NT2/D1 (cell line): ENCODE measurements at regions not wholly inside any gene's neighbourhood (a gene's known extent, or its start where the extent isn't known, plus 50 kb on each side); places are given as distances from the start of the nearest gene placed in this dataset.

Experiments
- DNase-seq: peaks from one replicate; pipeline ENCODE4 v3.0.0-alpha.2; 2011; ENCODE audit warnings: low read depth, low spot score
- H3K27me3 ChIP-seq: 2 replicates; pipeline ENCODE4 v1.6.0; 2011; ENCODE audit warnings: mild to moderate bottlenecking; ENCODE audit not compliant: insufficient read length, insufficient read depth
- H3K36me3 ChIP-seq: 2 replicates; pipeline ENCODE4 v1.6.1; 2011; ENCODE audit warnings: mild to moderate bottlenecking, low read length, mixed read lengths; ENCODE audit not compliant: insufficient read depth, insufficient read length
- H3K4me1 ChIP-seq: 2 replicates; pipeline ENCODE4 v1.5.1; 2011; ENCODE audit not compliant: insufficient read depth, insufficient read length
- H3K4me3 ChIP-seq: 2 replicates; pipeline ENCODE4 v1.5.1; 2011; ENCODE audit warnings: low read depth; ENCODE audit not compliant: insufficient read length
- H3K9ac ChIP-seq: 2 replicates; pipeline ENCODE4 v1.6.0; 2011; ENCODE audit warnings: low read depth; ENCODE audit not compliant: insufficient read length
- H3K9me3 ChIP-seq: 2 replicates; pipeline ENCODE4 v1.5.1; 2011; ENCODE audit warnings: mild to moderate bottlenecking, low read length; ENCODE audit not compliant: insufficient read depth
- SUZ12 ChIP-seq: IDR thresholded peaks from 2 replicates; pipeline ENCODE4 v1.6.1; 2011; ENCODE audit not compliant: insufficient read length, insufficient read depth; ENCODE audit errors: extremely low read depth
- YY1 ChIP-seq: IDR thresholded peaks from 2 replicates; pipeline ENCODE4 v1.6.1; 2011; ENCODE audit not compliant: insufficient read length, insufficient read depth
- ZNF274 ChIP-seq: IDR thresholded peaks from 2 replicates; pipeline ENCODE4 v1.6.1; 2011; ENCODE audit warnings: mild to moderate bottlenecking, low read depth, low read length

DNA sequence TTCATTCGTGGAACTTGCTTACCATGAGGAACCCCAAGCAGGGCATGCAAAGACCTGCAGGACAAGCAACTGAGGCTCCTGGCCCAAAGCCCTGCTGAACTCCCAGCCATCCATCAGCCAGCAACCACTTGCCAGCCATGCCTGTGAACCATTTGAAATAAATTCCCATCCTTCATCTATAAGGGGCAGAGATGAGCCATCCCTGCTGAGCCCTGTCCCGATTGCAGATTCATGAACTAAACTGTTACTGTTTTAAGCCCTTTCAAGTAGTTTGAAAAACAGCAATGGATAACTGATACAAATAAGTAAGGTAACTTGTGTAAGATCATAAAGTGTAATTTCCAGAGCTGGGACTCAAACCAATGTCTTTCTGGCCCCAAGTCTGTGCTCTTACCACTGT is 114.4 kb upstream of the WSCD1 start:
- Histone ChIP-seq H3K9ac (no peak overlapping the region), H3K36me3 (no peaks in the 10 kb centered on the region), H3K9me3 (peaks cover 11% of the 10 kb centered on the region; the same call in 1 of the 2 replicates), H3K27me3 (no peaks in the 10 kb centered on the region), H3K4me3 (no peak overlapping the region), H3K4me1 (no peaks in the 10 kb centered on the region)
- DNase-seq, result no peak
- no peak for TF ChIP-seq YY1
- no peak for TF ChIP-seq ZNF274
- no peak for TF ChIP-seq SUZ12

DNA sequence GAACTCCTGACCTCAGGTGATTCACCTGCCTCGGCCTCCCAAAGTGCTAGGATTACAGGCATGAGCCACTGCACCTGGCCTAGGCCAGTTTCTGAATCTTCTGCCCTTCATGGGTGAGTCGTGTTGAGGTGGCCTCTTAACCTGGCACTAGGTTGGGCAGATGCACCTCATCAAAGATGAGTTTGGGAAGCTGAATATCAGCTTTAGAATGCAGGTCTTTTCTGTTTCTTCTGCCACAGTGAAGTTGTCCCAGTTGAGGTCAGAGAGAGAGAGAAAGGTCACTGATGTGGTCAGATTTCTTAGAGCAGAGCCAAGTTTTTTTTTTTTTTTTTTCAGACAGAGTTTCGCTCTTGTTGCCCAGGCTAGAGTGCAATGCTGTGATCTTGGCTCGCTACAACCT is 111.3 kb upstream of the WSCD1 start:
- Histone ChIP-seq H3K9me3 (peaks cover 11% of the 10 kb centered on the region; the same call in 1 of the 2 replicates), H3K9ac (no peak overlapping the region), H3K36me3 (no peaks in the 10 kb centered on the region), H3K4me3 (no peak overlapping the region), H3K27me3 (no peaks in the 10 kb centered on the region), H3K4me1 (no peaks in the 10 kb centered on the region)
- no peak for DNase-seq
- TF ChIP-seq SUZ12, result no peak
- no peak for TF ChIP-seq YY1
- no peak for TF ChIP-seq ZNF274

DNA sequence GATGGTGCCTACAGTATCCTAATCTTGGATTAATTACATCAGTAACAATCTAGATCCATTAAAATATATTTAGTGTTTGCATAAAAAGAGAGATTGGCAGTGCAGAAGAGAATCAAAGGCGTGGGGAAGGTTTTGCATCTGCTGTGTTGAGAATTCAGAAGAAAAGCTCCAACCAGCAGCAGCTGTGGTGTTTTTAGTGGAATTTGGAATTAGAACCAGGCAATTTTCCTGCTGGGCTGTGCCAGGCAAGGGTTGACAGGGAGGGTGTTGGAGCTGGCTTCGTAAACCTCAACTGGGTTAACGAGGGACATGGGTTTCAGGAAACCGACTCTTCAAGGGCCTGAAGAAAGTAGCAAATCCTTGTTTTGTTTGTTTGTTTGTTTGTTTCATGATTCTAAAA is 107.8 kb upstream of the WSCD1 start:
- no peaks in the 10 kb centered on the region for H3K36me3 ChIP-seq
- TF ChIP-seq YY1 (no peak), ZNF274 (no peak), SUZ12 (no peak)
- H3K4me1 ChIP-seq, result no peaks in the 10 kb centered on the region
- no peak for DNase-seq
- H3K9ac ChIP-seq, result no peak overlapping the region
- no peaks in the 10 kb centered on the region; the same call in 1 of the 2 replicates for H3K9me3 ChIP-seq
- H3K27me3 ChIP-seq, result no peaks in the 10 kb centered on the region
- no peak overlapping the region for H3K4me3 ChIP-seq

DNA sequence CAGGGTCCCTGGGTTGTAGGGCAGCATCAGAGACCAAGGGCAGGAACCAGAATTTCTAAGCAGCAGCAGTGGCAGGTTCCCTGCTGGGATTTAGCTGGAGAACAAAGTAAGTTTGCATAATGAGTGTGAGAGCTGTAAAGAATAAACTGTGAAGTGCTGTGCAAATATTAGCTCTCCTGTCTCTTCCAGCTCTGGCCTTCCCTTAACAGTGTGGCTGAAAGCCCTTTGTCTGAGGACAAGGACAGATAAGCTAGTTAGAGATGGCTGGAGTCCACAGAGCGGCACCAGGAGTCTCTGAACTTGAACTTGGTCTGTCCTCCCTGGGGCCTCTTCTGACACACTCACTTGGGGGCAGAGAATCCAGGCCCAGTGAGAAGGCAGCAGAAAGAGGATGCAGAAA is 98.2 kb upstream of the WSCD1 start:
- no peak overlapping the region for H3K4me3 ChIP-seq
- H3K36me3 ChIP-seq, result no peaks in the 10 kb centered on the region
- no peak for TF ChIP-seq SUZ12
- no peak for TF ChIP-seq YY1
- no peak for TF ChIP-seq ZNF274
- H3K9ac ChIP-seq, result peak overlapping the region; percentile 36
- H3K4me1 ChIP-seq, result no peaks in the 10 kb centered on the region
- DNase-seq, result no peak
- H3K9me3 ChIP-seq, result peaks cover 13% of the 10 kb centered on the region
- no peaks in the 10 kb centered on the region for H3K27me3 ChIP-seq

DNA sequence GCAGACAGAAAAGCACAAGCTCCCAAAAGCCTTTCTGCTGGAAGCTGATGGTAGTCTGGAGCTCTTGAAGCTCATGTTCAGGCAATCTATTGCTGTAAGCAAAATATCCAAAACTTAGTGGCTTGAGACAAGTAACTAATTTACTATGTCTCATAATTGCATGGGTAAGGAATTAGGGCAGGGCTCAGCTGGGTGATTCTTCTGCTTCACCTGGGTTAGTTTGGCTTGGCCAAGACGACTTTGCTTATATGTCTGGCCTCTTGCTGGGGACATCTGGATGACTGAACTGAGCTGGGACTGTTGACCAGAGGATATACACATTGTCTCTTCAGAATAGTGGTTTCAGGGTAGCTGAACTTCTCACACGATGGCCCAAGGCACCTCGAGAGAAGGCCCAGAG is 96.8 kb upstream of the WSCD1 start:
- Histone ChIP-seq H3K36me3 (no peaks in the 10 kb centered on the region), H3K4me1 (no peaks in the 10 kb centered on the region), H3K4me3 (no peak overlapping the region), H3K9me3 (peaks cover 13% of the 10 kb centered on the region), H3K27me3 (no peaks in the 10 kb centered on the region), H3K9ac (no peak overlapping the region)
- no peak for DNase-seq
- TF ChIP-seq SUZ12 (no peak), YY1 (no peak), ZNF274 (no peak)

DNA sequence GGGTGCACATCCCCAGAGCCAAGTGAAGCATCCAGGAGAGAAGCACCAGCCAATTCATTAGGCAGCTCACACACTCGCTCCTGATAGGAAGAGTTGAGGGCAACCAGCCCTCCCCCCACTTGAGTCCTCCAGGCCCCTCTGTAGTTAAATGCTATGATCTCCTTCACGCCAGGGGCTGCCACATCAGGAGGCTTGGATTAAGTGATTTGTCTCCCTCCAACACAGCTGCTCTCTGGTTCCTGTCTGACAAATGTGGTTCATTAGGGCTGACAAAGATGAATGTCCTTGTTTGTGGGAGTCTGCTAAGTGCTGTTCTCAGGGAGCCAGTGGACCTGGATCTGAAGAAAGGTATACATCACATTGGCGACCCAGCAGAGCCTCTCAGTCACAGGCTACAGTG is 94.5 kb upstream of the WSCD1 start:
- no peak overlapping the region for H3K4me3 ChIP-seq
- H3K4me1 ChIP-seq, result no peaks in the 10 kb centered on the region
- H3K9me3 ChIP-seq, result peaks cover 13% of the 10 kb centered on the region
- TF ChIP-seq YY1 (no peak), ZNF274 (no peak), SUZ12 (no peak)
- no peaks in the 10 kb centered on the region for H3K36me3 ChIP-seq
- H3K27me3 ChIP-seq, result no peaks in the 10 kb centered on the region
- no peak overlapping the region for H3K9ac ChIP-seq
- no peak for DNase-seq

DNA sequence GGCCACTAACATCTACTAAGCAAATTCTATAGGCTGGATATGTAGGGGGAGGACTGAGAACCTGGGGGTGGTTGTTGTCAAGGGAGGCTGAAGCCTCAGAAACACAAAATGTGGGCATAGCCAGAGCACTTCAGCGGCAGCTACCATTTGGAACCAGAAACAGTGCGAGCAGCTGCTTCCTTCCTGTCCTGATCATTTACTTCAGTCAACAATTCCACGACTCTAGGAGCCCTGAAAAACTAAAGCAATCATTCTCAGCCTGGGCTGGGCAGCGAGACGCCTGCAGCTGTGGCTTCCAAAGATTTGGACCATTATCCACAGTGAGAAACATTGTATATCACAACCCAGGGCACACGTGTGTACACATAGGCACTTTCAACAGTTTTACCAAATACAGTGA is 93.9 kb upstream of the WSCD1 start:
- H3K27me3 ChIP-seq, result no peaks in the 10 kb centered on the region
- H3K36me3 ChIP-seq, result no peaks in the 10 kb centered on the region
- DNase-seq, result no peak
- peaks cover 13% of the 10 kb centered on the region for H3K9me3 ChIP-seq
- H3K9ac ChIP-seq, result no peak overlapping the region
- H3K4me3 ChIP-seq, result no peak overlapping the region
- no peaks in the 10 kb centered on the region for H3K4me1 ChIP-seq
- TF ChIP-seq ZNF274, result no peak
- no peak for TF ChIP-seq SUZ12
- TF ChIP-seq YY1, result no peak

DNA sequence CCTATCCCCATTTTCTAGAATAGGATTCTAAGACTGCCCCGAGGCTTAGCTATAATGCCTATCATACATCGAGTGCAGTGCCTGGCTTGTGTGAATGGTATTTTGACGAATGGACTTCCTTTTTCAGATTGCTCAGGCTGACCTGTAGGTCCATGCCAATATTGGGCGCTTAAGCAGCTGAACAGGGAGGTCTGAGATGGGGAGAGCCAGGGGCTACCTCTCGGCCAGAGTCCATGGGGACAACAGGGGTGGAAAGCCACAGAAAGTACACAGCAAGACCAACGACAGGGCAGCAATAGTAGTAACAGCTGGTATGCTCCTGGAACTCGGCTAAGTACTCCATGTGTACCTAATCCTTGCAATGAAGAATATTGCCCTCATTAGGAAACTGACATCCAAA is 91.7 kb upstream of the WSCD1 start:
- Histone ChIP-seq H3K27me3 (no peaks in the 10 kb centered on the region), H3K4me3 (no peak overlapping the region), H3K4me1 (no peaks in the 10 kb centered on the region), H3K9me3 (peaks cover 5% of the 10 kb centered on the region), H3K36me3 (no peaks in the 10 kb centered on the region), H3K9ac (no peak overlapping the region)
- no peak for DNase-seq
- no peak for TF ChIP-seq SUZ12
- no peak for TF ChIP-seq YY1
- no peak for TF ChIP-seq ZNF274
